GM23248 (cell line): ENCODE measurements at regions not wholly inside any gene's neighbourhood (a gene's known extent, or its start where the extent isn't known, plus 50 kb on each side); places are given as distances from the start of the nearest gene placed in this dataset.

Experiments used
- EZH2 ChIP-seq: fragments of 200-600 bp; sonication (generic); IDR thresholded peaks from 2 replicates; pipeline ENCODE4 v1.6.1; 2018; ENCODE audit warnings: antibody characterized with exemption, mild to moderate bottlenecking; ENCODE audit not compliant: insufficient read depth, poor library complexity, severe bottlenecking
- EZH2phosphoT487 ChIP-seq: fragments of 200-600 bp; sonication (generic); IDR thresholded peaks from 2 replicates; pipeline ENCODE4 v1.6.1; 2018; ENCODE audit warnings: antibody characterized with exemption, moderate library complexity, mild to moderate bottlenecking, low read depth; ENCODE audit not compliant: insufficient read depth

GRCh38 chr11:87736928-87737327, 438.3 kb downstream of the RAB38 start:
- TF ChIP-seq EZH2 (no peak), EZH2phosphoT487 (no peak)
